ENCODE measurements at regions not wholly inside any gene's neighbourhood (a gene's known extent, or its start where the extent isn't known, plus 50 kb on each side); places are given as distances from the start of the nearest gene placed in this dataset.
"Not testable (repeated sequence)": the region's sequence is repeated elsewhere in the genome, so short reads cannot be mapped to it uniquely, and the experiment has no call there.

GRCh38 chr5:101715790-101716189 lies 580.3 kb downstream of the SLCO4C1 start:
- TF ChIP-seq CTCF, EP300, POLR2AphosphoS5 (IDR thresholded peaks at IDR 0.05): not testable (repeated sequence)

Measured in suprapubic skin (tissue), 4 donors.